ENCODE measurements at regions not wholly inside any gene's neighbourhood (a gene's known extent, or its start where the extent isn't known, plus 50 kb on each side); places are given as distances from the start of the nearest gene placed in this dataset.

- no peaks in the 10 kb centered on the region for H3K9me1 ChIP-seq (ENCODE audit: insufficient read depth, low read length)
- no peak overlapping the region for H4K8ac ChIP-seq (ENCODE audit: low read depth in 2 of 2, low read length in 2 of 2)
- no peak overlapping the region for H2AFZ ChIP-seq (replicated peaks; ENCODE audit: low read length, poor library complexity)
- no peak for DNase-seq
- H4K5ac ChIP-seq (ENCODE audit: low read depth, low read length), result no peak overlapping the region
- H3K9me3 ChIP-seq (ENCODE audit: control insufficient read depth, insufficient read depth, low read length), result no peaks in the 10 kb centered on the region
- H3K4ac ChIP-seq (ENCODE audit: low read depth, low read length), result no peak overlapping the region
- H2BK20ac ChIP-seq (ENCODE audit: low read depth, low read length), result no peak overlapping the region
- no peak overlapping the region; the same call in 1 of the 2 replicates for H3K23ac ChIP-seq (ENCODE audit: low read depth, low read length)
- no peak overlapping the region for H2BK5ac ChIP-seq (ENCODE audit: low read depth, low read length, poor library complexity, severe bottlenecking)
- H3K4me1 ChIP-seq (ENCODE audit: control insufficient read depth, insufficient read depth, low read length), result no peaks in the 10 kb centered on the region
- dilution Hi-C loops (cut with HindIII; ENCODE audit: low sequenced_read_pairs, unreplicated experiment) (no loop called here), in situ Hi-C loops (cut with MboI; ENCODE audit: low sequenced_read_pairs) (no loop called here), intact Hi-C loops (cut with micrococcal nuclease) (no loop called here)
- no peak overlapping the region for H3K4me3 ChIP-seq (ENCODE audit: insufficient read depth, low read depth, low read length)
- TF ChIP-seq SMC3 (IDR thresholded peaks at IDR 0.05; ENCODE audit: low read depth, low read length) (no peak), RCOR1 (IDR thresholded peaks at IDR 0.05; ENCODE audit: insufficient replicate concordance, low read length) (no peak), MAZ (IDR thresholded peaks at IDR 0.05; ENCODE audit: borderline replicate concordance, low read depth, low read length) (no peak), CTCF (conservative IDR thresholded peaks at IDR 0.05; ENCODE audit: low read depth, low read length) (no peak), NFE2L2 (IDR thresholded peaks at IDR 0.05; ENCODE audit: low read depth, low read length) (no peak), POLR2A (IDR thresholded peaks at IDR 0.05; ENCODE audit: low read depth, low read length) (no peak), CEBPB (IDR thresholded peaks at IDR 0.05; ENCODE audit: low read depth, low read length) (no peak), CHD1 (IDR thresholded peaks at IDR 0.05; ENCODE audit: low read depth, low read length) (no peak), RFX5 (IDR thresholded peaks at IDR 0.05; ENCODE audit: low read depth, low read length) (no peak)
- TF ChIP-seq, protein P1, sequence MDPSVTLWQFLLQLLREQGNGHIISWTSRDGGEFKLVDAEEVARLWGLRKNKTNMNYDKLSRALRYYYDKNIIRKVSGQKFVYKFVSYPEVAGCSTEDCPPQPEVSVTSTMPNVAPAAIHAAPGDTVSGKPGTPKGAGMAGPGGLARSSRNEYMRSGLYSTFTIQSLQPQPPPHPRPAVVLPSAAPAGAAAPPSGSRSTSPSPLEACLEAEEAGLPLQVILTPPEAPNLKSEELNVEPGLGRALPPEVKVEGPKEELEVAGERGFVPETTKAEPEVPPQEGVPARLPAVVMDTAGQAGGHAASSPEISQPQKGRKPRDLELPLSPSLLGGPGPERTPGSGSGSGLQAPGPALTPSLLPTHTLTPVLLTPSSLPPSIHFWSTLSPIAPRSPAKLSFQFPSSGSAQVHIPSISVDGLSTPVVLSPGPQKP (IDR thresholded peaks at IDR 0.05; ENCODE audit: borderline replicate concordance, low read depth, low read length), result no peak
- H3K56ac ChIP-seq (ENCODE audit: extremely low read depth, insufficient read depth, low read length), result no peak overlapping the region
- CTCF ChIA-PET, result no interaction called here
- no peak overlapping the region for H2BK120ac ChIP-seq (ENCODE audit: low read depth, low read length)
- ATAC-seq (ENCODE audit: low read depth), result no peak
- H4K91ac ChIP-seq (ENCODE audit: insufficient read depth, low read depth, low read length), result no peak overlapping the region
- H2AK9ac ChIP-seq (replicated peaks; ENCODE audit: low read depth, low read length, poor library complexity), result no peak overlapping the region
- H3K79me1 ChIP-seq (ENCODE audit: low read depth in 1 of 2, low read length in 2 of 2), result no peaks in the 10 kb centered on the region
- no peak overlapping the region for H2BK15ac ChIP-seq (ENCODE audit: low read depth, low read length)
- H3K9ac ChIP-seq (ENCODE audit: low read depth, low read length), result no peak overlapping the region
- peaks cover 19% of the 10 kb centered on the region for H3K27me3 ChIP-seq (ENCODE audit: control insufficient read depth, insufficient read depth, low read length)
- no peak overlapping the region for H3K14ac ChIP-seq (replicated peaks; ENCODE audit: low read depth, low read length)
- BruUV-seq (replicated peaks), result no TSS peak
- POLR2A ChIA-PET (ENCODE audit: unreplicated experiment), result no interaction called here
- H3K36me3 ChIP-seq (ENCODE audit: control insufficient read depth, insufficient read depth, low read length), result no peaks in the 10 kb centered on the region
- H2AK5ac ChIP-seq (ENCODE audit: low read depth, low read length), result no peak overlapping the region
- no peaks in the 10 kb centered on the region for H4K20me1 ChIP-seq (ENCODE audit: insufficient read depth, low read length)
- 90% methylated on average over 2 of the region's 8 CpGs; no CpG with 5 or more reads in 1 of the 2 experiments for WGBS, 2 experiments (ENCODE audit: extremely low coverage in 2 of 2, insufficient read length in 1 of 2)
- H3K18ac ChIP-seq (ENCODE audit: low read depth, low read length), result no peak overlapping the region
- no peak overlapping the region for H3K4me2 ChIP-seq (ENCODE audit: low read depth, low read length)
- H3K27ac ChIP-seq (ENCODE audit: insufficient read depth, low read length), result no peak overlapping the region
Observed at GRCh38 chr3:194990454-194991337, 280.3 kb downstream of the XXYLT1 start.

All from IMR-90 (cell line).